ENCODE measurements at regions not wholly inside any gene's neighbourhood (a gene's known extent, or its start where the extent isn't known, plus 50 kb on each side); places are given as distances from the start of the nearest gene placed in this dataset.
A peak's percentile ranks its signal among the peaks of the same experiment; 100 is the strongest.

DNA sequence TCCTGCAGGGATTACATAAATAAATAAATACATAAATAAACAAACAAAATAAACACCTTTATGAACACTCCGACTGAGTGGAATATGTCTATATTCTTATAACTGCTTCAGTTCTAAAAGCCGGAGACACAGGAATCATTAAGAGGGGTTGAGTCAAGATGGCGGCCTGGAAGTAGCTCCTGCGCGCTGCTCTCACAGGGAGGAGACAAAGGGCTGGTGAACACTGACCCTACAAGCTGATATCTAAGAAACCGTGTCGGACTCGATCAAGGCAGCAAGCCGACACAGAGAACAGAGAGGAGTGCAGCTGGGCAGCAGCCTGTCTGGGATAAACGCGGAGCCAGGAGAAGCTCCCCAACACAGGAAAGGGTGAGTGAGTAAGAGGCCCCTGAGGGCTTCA, 1098.6 kb upstream of the NCAM2 start:
- no peak for FAIRE-seq

DNA sequence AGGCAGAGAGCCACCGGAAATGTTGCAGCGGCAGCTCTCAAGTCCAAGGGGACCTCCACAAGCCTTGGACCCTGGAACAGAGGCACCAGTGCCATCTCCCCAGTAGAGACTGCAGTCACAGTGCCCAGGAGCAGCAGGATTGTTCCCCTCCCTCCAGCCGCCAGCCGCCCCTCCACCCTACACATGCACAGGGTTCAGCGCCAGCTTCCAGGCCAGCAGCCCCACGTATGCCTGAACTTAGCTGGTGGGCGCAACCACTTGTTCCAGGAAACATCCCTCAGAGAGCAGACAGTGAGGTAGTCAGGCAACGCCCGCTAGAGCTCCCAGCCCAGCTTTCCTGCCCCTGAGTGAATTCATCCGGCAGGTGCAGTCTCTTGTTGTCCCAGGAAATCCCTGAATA, 1098.1 kb upstream of the NCAM2 start:
- FAIRE-seq: no peak

DNA sequence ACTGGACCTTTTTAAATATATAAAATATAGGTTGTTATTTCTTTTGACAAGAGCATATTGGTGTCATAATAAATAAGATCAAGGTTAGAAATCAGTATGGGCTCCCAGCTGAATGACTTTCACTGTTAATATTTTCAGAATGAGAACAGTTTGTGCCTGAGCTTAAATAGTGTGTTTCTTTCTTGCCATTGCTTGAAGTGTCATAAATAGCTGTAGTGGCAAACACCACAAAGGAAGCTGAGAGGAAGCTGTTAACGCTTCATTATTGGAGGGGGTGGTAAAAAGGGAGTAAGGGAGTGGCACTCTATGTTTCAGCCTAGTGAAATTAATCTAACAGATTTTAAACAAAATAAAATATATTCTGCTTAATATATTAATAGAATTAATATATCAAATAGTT, 1089.8 kb upstream of the NCAM2 start:
- no peak for FAIRE-seq

DNA sequence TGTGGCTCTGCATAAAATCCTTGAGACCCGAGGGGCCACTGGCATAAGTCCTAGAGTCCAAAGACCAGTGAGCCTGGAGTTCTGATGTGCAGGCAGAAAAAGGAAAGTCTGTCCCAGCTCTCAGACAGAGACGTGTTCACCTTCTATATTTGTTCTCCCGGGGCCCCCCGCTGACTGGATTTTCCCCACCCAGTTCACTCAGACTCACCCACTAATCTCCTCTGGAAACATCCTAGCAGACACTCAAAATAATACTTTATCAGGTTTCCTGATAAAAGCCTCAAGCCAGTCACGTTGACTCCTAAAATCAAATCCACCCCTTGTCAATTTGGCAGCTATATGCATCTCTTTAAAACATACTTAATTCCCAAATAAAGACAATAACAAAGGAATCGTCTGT, 1084.2 kb upstream of the NCAM2 start:
- no peak for FAIRE-seq

DNA sequence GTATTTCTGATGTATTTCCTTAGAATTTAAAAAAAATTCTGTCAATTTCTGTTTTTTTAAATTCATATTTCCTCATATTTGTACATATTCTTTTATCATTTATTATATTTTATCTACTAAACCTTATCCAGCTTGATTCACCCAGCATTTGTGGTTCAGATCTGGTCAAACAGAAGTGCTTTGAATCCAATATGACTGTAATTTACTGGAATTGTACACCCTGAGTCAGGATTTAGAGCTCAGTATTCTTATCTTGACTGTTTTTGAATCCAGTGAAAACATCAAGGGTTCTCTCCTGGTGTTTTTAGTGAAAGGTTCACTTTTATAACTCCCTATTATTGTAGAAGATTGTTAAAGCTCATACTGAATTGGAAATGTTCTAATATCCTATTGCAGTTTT, 1077.0 kb upstream of the NCAM2 start:
- FAIRE-seq: peak; percentile 29

DNA sequence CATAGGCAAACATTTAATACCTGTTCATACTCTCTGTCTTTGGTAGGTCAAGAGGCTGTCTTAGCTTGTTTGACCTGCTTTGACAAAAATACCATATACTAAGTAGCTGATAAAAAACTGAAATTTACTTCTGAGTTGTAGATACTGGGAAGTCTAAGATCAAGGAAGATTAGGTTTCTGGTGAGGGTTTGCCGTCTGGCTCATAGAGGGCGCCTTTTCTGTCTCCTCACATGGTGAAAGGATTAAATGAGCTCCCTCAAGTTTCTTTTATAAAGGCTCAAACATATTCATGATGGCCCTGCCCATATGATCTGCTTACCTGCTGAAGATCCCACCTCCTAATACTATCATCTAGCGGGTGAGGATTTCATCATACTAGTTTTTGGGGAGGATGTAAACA, 1076.1 kb upstream of the NCAM2 start:
- FAIRE-seq: no peak

DNA sequence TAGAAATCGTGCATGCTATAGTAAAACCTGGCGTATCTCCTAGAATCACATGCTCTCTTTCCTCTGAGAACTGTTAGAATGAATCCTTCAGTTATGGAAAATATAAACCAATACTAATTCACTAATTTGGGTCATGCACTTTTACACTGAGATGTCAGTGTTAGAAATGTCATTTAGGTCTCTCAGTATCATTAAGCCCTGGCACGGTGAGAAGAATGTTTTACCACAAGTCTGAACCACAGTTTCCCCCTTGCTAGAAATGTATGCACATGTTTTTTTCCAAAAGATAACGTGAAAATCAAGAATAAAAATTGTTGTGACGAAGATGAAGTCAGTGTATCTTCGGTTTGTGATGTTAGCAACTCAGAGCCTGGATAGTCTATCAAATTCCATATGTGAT, 1062.7 kb upstream of the NCAM2 start:
- no peak for FAIRE-seq

DNA sequence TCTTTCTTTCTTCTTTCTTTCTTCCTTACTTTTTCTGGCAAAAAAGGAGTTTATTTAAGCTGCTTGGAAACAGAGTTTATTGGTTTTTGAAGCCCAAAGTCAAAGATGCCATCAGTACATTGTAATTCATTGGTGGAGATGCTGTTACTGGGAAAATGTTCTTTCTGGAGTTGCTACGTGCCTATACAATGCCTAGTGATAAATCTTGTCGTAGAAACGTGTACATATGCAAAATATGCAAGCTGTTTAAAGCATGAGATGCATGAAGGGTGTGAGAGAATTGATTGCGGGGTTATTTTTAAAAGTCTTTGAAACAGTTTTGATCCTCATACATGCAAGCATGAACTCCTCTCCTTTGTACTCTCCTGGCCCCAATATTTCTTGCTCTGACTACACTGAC, 1060.6 kb upstream of the NCAM2 start:
- FAIRE-seq: no peak

DNA sequence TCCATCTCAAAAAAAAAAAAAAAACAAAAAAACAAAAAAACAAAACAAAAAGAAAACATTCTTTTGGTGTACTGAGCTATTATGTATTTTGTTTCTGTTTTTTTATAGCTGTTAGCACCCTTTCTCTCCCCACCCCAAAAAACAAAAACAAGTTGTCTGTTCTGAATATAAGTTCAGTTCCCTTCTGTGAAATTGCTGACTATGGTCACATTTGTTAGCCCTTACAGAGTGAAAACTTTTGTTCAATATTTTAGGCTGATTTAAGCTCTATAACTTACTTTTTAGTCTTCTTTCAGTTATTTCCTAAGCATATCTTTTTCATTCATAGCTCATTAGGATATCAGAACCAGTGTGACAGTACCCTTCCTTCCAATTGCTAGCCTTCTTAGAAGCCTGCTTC, 1056.6 kb upstream of the NCAM2 start:
- no peak for FAIRE-seq

DNA sequence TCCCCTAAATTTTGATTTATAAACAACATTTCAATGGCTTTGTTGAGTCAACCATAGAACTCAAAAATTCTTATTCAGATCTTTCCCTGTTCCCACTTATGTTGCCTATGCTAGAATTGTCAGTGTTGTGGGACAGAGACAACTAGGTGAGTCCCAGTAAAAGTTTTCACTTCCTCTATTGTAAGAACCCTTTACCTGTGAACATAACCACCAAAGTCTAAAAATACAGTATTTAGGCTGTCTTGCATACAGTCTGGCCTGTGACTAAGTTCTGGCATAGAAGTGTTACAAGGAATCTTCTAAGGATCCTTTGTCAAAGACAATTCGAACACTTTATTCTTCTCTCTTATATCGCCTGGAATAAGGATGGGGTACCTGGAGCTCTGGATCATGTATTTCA, 1047.9 kb upstream of the NCAM2 start:
- FAIRE-seq: no peak

DNA sequence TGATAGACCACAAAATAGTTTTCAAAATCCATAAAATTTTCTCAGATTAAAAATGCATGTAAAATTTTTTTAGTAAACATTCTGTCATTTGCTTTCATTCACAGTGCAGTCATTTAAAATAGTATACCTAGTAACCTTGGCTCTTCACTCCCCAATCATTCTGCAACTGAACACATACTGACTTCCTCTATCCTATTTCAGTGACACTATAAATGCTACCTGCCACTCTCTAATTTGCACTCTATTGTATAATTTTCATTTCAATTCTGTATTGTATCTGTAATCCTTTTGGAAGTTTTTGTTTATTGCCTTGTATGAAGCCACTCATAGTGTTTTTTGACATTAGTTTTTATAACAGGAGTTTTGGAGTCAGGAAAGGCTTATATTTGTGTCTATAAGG, 1029.1 kb upstream of the NCAM2 start:
- FAIRE-seq: no peak

DNA sequence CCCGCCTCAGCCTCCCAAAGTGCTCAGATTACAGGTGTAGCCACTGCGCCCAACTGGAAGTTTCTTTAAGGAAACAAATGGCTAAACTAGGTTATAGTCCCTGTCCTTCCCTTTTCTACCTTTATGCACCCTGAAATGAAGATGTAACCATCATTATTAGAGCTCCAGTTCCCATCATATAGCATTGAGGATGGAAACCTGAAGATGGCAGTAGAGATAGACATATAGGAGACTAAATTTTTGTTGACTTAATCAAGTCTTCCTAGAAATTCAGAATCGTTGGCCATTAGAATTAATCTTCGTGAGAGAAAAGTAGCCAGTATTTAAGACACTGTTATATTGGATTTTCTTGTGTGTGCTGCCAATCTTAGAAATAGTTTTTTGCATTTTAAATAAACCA, 1016.3 kb upstream of the NCAM2 start:
- FAIRE-seq: no peak

DNA sequence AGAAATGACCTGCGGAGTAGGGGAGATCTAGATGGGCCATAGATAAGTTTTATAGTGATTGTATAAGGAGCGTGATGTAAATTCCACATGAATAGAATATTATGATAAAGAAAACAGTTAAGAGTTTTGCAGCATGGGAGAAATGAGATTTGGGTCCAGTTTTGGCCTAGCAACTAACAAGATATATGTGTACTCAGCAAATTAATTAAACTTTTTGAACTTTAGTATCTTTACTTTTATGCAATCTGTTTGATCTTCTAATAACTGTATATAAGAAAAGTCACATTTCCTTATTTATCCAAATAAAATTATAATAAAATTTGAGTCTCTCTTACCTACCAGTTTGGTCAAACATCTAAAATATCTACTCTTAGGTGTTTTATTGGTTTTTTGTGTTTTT, 1011.8 kb upstream of the NCAM2 start:
- FAIRE-seq: no peak

DNA sequence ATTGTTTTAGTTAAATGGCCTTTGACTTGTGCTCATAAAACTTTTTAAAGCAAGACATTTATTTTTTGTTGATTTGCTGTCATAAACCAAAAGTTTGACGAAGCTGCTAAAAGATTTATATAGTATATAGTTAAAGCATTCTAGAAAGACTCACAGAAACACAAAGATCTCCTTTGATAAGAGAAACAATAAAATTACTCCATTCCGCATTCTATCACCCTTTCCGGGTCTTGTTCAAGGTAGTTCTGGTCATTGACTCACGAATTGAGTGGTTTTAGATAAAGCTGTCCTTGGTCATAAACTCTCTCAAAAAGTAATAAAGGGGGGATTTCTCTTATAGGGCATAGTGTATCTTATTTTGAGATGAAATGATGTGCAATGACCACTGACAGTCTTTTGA, 1010.5 kb upstream of the NCAM2 start:
- no peak for FAIRE-seq

DNA sequence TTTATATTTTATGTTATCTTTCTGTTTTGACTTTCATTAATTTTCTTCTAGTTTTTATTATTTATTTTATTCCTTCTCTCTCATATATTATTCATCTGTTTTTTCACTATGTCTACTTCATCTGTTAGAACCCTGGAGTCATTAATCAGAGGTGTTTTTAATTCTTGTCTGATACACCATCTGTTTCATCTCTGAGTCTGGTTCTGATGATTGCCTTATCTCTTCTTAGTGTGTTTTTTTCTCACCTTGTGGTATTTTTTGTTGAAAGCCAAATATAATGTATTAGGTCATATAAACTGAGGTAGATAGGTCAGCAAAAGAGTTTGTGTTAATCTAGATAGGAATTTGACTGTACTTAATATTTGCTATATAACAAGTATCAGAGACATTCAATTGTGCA, 1005.7 kb upstream of the NCAM2 start:
- peak; percentile 30 for FAIRE-seq

DNA sequence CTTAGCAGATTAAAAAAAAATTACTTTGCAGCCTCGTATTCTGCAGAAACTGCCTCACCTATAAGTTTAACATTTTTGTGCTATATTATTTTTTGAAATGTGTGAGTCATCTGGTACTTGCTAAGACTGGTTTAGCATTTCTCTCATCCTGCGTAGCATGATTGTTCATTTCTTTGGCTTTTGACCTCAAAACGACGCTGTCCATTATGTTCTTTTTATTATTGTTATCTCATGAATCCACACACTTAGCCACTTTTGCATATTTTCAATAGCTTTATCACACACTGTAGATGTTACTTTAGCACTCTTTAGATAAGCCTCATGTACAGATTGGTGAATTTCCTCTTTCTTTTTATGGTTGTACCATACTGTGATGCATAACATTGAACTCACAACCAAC, 1004.9 kb upstream of the NCAM2 start:
- no peak for FAIRE-seq

DNA sequence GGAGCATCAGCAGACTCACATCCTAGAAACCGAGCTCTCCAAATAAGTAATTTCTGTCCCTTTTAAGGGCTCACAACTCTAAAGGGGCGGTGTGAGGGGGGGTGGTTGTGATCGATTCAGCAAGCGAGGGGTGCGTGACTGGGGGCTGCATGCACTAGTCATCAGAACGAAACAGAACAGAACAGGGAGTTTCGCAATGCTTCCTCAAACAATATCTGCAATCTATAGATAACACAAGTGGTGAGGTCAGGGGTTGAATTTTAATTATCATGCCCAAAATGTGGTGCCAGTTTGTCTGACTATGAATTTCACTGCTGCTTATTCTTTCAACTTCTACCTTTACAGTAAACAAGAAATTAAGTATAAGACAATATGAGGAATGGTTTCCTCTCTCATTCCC, 1003.0 kb upstream of the NCAM2 start:
- FAIRE-seq: no peak

DNA sequence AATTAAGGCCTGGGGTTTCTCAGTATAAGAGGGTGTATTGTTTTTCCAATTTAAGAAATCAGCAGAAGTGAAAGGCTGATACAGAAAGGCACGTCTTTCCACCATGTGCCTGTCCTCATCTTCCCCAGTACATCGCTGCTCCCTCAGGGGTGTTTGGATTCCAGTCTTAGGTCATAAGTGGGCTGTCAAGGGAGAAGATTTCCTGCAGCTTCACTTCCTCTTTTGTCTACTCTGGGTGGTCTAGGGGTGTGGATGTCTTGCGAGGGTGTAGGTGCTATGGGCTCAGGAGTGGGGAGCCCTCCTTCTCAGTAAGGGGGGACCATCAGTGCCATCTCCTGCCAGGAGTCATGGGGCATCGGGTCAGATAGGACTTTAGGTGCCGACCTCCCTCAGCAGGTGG, 999.8 kb upstream of the NCAM2 start:
- FAIRE-seq: no peak

DNA sequence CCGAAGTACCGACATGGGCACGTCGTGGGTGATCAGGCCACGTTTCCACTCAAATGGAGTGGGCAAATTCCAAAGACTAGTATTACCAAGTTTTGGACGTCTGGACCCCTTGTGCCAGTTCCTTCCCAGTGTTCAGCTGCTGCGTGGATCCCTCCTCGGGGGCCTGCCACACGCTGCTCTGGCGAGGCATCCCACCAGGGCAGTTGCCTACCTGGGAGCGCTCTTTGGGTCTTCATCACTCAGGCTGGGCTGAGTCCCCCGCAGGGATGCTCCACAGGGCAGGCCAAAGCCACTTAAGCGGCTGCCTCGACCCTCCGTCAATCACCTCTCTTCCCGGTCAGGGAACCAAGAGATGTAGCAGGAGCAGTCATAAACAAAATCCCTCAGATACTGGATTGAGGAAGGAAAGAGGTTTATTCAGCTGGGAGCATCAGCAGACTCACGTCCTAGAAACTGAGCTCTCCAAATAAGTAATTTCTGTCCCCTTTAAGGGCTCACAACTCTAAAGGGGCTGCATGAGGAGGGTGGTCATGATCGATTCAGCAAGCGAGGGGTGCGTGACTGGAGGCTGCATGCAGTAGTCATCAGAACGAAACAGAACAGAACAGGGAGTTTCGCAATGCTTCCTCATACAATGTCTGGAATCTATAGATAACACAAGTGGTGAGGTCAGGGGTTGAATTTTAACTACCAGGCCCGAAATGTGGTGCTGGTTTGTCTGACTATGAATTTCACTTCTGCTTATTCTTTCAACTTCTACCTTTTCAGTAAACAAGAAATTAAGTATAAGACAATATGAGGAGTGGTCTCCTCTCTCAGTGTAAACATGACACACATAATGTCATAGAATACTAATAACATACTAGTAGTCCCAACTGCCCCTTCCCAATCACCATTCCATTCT, 998.6 kb upstream of the NCAM2 start:
- no peak for FAIRE-seq

DNA sequence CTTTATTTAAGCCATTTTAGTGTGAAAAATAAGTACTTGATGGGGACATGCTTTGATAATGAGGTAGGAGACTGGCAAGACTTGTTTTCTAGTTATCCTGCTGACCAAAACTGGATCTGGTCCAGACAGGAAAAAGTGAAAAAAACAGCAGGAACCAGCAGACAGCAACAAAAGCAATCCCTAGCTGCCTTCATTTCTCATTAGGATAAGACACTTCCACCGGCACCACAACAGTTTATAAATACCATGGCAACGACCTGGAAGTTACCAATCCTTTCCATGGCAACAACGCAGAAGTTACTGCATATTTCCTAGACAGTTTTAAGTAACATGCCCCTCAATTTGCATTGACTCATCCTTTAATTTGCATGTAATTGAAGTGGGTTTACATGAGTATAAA, 993.8 kb upstream of the NCAM2 start:
- FAIRE-seq: no peak

DNA sequence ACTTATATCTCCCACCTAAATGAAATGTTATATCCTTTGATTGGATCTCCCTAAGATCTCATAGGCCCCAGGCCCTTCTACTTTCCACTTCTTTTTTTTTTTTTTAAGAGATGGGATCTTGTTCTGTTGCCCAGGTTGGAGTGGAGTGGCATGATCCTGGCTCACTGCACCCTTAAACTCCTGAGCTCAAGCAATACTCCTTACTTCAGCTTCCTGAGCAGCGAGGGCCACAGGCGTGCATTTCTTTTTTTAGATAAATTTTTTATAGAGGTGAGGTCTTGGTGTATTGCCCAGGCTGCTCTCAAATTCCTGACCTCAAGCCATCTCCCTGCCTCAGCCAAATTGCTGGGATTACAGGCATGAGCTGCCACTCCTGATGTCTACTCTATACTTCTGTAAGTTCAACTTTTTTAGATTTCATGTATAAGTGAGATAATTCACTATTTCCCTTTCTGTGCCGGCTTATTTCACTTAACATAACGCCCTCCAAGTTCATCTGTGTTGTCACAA, 987.5 kb upstream of the NCAM2 start:
- no peak for FAIRE-seq

DNA sequence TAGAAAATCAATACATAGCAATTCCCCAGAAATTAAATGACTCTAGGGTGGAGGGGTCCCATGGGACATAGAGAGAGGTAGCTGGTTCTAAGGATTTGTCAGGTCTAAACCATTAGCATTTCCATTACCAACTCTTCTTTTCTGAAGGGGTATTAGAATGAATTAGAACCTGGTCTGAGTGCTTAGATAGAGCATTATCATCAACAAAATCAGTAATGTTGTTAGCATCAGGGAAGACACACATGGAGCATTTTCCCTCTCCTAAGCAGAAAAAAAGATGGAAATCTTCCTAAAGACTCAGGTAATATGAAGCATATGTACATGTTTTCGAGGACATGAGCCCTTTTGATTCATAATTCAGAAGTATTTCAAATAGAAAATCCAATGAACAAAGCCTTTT, 984.4 kb upstream of the NCAM2 start:
- FAIRE-seq: no peak

DNA sequence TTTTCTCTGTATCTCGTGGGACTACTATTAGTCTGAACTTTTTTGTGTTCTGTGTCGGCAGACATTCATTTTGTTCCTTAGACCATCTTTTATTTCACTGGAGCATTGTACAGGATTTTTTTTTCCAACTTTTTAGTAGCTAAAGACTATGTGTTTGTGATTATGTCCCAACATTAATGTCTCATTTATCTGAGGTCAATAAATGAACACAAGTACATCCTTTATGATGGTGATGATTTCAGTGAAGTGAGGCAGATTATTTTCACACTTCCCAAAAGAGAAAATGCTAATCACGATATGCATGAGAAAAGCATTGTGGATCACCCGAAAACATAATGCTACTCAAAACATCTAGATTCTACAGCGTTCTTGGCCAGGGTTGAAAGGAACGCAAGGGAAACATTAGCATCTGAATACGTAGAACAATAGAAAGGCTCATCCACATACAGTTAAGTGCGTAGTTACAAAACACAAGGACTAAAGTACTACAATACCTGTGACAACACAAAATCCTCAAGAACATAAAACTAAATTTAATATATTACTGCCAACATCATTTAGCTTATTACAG, 981.7 kb upstream of the NCAM2 start:
- no peak for FAIRE-seq

DNA sequence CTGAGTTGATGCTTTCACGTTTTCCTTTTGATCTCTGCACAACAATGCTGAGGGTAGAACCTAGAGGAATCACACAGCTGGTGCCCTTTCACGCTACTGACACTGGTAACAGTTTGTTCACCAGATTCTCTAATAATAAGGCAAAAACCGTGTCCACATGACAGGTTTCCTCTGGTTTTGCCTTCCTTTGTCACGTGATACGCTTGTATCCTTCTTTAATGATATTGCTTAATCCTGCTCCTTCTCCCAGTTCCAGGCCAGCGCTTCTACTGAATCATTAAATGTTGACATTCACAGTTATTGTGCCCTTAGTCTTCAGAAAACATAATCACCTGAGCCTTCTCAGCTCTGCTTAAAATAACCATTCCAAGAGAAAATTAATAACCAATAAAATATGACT, 978.2 kb upstream of the NCAM2 start:
- FAIRE-seq: no peak

DNA sequence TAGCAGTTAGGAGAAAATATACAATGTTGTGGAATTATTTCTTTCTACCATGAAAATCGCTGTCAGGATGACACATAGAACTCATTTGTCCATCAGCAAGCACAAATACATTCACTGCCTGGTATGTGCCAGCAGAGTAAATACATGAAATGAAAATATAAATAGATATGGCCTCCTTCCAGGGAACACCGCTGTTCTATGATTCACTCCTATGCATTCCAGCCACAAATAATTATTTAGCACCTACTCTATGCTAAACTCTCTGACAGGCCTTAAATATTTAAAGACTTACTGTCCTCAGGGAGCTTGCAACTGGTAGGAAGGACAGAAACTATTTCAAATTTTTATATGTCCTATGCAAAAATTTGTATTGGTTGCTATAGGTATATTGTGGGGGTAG, 975.0 kb upstream of the NCAM2 start:
- FAIRE-seq: no peak

All from A204.1 (cell line).